ENCODE measurements at regions not wholly inside any gene's neighbourhood (a gene's known extent, or its start where the extent isn't known, plus 50 kb on each side); places are given as distances from the start of the nearest gene placed in this dataset.

DNA sequence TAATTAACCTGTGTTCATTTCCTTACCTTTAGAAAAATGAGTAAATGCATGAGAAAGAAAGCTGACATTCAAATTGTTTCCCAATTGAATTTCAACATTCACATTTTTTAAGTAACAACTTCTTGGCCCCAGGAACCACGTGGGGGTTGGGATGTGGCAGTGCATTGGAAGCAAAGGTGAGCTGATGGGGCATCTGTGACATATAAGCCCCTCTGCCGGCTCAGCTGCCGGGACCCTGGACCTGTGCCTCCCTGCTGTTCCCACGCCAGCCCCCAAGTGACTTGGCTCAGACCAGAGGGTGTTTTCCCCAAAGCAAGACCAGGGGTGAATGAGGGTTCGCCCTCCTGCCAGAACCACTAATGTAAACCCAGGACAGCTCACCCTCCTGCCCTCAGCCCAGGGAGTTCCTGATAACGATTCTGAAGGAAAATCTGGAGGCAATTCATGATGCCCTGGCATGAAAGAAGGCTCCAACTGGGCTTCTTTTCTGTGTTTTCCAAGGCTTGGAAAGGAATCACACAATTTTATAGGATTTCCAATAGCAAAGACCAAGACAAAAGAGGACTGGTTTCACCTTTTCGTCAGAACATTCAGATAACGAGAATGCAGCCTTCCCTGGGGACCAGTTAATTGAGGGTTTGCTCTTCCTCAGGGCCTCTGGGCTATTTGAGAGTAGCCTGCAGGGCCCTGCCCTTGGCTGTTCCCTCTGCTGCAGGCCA, 193.2 kb upstream of the TWIST2 start:
- DNase-seq (ENCODE audit: low read depth), result no peak

DNA sequence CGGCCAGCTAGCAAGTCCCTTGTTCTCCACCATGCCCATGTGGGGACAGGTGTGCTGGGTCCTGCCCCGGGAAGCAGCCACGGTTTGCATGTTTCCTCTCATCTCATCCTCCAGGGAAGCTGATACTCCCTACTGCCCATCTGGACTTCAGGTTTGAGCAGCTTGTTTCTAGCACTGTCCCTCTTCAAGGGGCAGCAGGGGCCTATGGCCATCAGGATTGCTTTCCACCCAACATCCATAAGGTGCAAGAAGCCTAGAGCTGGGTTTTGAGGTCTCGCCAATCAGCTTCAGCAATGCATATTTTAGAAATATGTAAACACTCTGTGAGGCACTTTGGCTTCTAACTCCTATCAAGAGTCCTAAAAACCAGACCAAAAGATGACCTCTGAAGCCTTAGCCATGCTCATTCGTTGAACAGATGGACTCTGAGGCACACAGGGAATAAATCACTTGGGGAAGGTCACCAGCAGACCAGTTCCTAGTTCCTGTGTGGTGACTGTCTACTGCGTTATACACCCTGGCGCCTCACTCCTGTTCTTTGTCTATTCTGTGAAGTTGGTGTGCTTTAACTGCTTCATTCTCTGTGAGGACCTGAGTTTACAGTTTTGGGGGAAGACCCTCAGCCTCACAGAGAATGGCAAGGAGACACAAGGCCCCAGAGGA, 192.6 kb upstream of the TWIST2 start:
- no peak for DNase-seq (ENCODE audit: low read depth)

DNA sequence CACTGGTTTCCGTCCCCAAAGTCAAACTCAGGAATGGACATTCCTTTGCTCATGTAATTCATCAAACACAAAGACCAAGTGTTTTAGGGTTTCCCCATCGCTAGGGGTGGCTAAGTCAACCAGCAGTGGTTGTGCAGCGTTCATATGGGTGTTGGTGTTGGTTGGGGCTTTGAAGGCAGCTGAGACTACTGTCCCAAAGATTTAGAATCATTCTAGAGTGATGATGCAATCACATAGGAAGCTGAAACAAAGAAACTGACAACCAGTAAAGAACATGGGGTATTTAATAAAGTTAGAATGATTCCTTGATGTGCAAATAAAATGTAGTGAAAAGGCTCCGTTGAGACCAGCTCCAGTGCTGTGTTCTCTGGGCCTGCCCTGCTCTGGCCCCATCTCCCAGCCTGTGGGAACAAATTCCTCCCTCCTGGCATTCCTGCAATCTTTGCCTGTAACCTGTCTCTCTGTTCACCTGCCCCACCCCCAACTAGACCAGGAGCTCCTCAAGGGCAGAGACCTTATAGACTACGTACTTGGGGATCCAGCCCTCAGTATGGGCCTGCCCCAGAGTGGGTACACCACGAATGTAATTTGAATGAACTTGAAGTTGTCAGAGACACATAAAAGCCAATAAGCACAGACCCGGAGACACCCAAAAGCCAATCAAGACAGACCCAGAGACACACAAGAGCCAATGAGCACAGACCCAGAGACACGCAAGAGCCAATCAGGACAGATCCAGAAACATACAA, 191.7 kb upstream of the TWIST2 start:
- DNase-seq (ENCODE audit: low read depth), result no peak

DNA sequence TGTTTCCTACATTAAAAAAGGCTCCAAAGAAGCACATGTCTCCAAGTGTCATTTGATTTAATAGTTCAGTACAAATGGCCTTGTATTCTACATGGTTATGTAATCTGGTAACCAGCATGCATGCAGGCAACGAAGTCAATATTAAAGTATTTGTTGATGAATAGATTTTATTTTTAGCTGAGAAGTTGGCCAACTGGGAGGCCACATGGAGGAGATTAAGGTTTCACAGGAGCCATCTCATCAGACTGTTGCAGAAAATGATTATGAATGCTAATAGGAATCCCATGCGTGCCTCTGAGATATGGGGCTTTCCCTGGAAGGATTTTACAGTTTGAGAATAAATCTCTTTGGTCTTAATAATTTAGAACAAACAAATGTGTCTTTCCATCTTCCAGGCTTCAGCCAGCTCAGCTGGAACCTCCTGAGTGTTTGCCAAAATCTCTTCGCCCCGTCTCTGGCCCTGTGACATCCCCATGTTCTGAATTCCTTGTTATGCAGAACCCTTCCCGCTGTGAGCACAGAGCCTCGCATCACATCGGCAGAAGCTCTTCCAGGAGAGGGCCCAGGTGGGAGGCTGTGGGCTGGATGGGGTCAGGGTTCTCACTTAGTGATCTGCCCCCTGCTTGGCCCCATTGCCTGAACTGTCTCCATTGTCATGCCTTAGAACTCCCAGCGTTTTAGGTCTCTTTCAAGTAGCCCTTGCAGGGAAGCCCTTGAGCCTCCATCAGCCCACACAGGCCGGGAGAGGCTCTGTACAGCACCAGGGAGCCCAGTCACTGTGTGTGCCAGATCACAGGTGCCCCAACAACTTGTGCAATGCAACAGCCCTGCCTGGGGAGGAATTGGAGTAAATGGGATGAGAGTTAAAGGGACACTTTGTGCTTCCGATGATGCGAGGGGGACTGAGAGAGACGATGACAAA, 190.5 kb upstream of the TWIST2 start:
- DNase-seq (ENCODE audit: low read depth), result no peak

DNA sequence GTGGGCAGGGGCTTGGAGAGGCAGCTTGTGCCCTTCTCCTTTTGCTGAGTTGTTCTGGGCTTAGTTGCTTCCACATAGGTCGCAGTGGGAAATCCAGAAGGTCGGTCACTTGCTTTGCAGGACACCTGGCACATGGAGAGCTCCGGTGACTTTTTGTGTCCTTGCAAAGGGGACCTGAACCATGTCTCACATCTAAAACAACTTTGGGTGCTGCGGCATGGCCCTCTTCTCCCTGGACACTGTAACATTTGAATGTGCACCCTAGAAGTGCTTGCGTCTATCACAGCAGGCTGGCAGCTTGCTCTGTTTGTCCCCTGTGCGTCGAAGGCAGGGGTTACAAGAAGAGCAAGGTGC, 189.9 kb upstream of the TWIST2 start:
- DNase-seq (ENCODE audit: low read depth), result no peak

DNA sequence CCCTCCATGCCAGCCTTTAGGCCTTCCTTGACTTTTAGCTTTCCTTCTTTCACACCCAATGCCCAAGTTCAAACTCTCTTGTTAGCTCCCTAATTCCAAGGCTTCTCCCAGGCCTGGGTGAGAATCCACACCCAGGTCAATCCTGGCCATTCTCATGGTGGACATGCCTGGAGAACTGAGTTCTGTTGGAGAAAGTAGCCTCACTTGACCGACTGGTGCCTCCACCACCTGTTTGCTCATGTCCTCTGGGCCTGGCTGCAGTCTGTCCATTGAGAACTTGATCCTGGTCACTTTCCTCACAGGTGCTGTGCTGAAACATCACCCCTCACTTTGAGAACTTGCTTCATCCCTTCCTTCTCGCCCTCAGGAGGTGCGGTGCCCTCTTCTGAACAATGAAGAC, 189.1 kb upstream of the TWIST2 start:
- DNase-seq (ENCODE audit: low read depth), result no peak

DNA sequence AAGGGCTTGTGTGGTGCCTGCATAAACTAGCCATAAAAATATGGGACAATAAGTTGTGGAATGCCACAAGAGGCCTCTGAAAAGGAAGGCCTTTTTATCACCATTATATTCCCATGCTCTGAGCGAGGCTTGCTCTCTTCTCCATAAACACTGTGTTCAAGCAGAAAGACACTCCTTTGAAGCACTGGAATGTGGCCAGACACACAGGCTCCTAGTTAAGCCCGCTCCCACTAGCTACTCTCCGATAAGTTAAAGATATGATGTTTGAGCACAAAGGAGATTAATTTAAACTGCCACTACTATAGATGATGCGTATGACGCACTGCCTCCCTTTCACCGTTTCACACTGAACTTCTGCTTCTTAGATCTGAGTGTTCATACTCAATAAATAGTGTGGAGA, 188.7 kb upstream of the TWIST2 start:
- no peak for DNase-seq (ENCODE audit: low read depth)

DNA sequence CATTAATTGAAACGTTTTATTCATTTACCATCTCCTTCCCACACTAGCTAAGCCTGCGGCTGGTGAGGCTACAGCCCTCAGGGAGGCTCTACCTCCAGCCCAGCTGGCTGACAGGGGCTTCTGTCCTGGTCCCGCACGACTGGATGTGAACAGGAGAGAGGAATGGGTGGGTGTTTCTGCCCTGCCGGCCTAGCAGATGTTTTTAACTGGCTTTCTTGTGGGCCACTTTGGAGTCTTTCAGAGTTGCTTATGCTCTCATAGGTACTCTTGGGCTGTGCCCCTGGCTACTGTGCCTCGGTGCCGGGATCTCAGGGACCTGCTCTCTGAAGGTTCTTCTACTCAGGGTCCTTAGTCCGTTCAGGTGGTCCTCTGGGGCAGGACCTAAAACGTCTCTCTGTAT, 184.3 kb upstream of the TWIST2 start:
- DNase-seq (ENCODE audit: low read depth), result no peak

DNA sequence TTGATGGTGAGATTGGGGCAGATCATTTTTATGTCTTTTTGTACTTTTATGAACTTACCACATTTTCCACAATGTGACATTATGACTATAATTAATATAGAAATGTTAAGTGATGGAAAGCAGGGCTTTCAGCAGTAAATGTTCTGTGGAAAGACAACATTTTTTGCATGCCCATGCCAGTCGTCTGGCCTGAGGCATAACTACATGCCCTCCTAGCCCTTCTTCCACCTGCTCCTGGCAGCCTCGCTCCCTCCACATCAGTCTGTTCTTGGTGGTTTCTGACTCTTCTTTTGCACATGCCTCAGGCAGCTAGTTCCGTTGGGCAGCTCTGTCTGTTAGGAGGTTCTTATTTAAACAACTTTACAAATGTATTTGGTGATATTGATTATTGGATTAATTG, 182.0 kb upstream of the TWIST2 start:
- no peak for DNase-seq (ENCODE audit: low read depth)

DNA sequence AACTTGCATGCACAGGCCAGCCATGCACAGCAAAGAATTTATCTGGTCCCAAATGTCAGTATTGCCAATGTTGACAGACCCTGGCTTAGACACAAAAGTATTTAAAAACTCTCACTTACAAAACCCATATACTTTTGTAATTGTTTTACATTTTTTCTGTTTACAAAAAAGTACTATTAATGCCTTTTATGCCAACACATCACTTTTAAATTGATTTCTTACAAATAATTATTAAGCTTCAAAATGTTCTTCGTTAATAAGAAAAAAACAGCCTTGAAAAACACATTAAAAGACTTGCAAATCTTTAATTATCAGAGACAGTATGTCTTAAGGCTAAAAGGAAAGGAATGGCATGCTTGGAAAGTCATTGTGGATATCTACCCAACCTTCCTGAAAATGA, 181.3 kb upstream of the TWIST2 start:
- DNase-seq (ENCODE audit: low read depth), result no peak

DNA sequence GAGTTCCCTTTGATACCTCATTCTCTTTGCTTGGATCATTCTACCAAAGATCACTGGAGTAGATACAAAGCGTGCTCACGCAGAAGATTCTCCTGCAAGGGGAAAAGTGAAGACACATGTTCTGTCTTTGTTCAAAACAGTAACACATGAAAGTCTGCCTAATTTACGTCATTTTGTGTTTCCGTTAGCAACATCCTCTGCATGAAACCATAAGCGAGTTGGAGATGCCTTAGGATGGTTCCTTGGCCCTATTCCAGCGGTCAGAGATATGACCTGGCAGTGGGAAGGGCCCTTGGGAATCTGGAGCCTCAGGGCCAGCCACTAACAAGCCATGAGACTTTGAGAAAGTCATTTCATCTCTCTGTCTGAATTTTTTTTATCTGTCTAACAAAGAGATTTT, 180.9 kb upstream of the TWIST2 start:
- no peak for DNase-seq (ENCODE audit: low read depth)

DNA sequence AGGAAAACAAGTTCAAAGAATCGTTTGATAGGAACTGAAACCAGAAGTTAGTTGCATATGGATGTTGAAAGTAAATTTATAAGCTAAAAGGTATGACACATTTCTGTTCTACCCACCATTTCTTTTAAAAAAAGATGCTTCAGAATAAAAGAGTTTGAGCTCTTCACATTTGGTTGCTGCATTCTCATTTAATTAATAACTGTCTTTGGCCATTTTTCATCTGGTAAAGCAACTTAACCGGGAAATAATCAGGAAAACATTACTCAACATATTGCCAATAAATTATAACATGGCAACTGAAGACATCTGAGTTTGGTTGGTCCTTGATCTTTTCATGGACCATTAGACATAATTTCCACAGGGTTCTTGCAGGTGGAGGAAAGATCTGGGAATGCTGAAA, 180.2 kb upstream of the TWIST2 start:
- no peak for DNase-seq (ENCODE audit: low read depth)

DNA sequence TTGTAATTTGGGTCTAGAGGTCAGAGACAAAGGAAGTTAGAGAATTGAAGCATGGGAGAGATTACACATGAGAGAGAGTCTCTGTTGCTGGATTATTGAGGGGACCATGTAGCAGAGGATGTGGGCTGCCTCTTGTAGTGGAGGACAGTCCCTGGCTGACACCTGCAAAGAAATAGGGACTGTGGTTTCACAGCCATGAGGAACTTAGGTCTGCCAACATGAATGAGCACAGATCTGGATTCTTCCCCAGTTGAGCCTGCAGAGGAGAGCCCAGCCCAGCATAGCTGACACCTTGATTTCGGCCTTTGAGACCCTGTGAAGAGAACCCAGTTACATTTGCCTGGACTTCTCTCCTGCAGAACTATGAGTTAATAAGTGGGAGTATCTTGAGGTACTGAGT, 179.5 kb upstream of the TWIST2 start:
- no peak for DNase-seq (ENCODE audit: low read depth)

DNA sequence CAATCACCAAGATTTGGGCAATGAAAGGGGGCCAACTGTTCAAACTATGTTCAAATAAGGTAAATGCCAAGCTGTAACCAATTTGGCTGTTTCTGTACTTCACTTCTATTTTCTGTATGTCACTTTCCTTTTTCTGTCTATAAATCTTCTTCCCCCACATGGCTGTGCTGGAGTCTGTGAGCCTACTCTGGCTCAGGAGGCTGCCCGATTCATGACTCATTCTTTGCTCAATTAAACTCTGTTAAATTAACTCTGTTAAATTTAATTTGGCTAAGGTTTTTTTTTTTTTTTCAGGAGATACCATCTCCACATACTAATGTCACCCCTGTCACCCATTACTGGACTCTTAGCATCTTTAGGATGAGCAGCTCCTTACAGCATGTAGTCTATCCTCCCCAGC, 178.8 kb upstream of the TWIST2 start:
- no peak for DNase-seq (ENCODE audit: low read depth)

DNA sequence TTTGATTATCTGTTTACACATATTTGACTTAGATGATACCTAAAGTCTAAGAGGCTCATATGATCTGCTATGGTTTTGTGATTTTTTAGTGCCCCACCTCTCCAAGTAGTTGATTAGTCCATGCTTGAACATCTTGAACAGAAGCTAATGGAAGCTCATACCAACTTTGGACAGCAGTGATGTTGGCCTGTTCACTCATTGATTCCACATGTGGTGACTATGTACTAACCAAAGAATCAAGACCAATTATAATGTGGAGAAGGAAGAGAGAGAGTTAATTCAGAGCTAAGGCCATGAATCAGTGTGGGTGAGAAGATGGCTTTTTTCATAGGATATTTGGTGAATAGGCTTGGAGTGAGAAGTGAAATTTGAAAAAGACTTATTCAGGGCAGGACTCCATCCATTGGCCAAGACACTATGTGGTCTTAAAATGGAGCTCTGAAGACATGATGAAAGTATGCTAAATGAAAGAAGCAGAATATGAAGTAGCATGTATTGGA, 178.3 kb upstream of the TWIST2 start:
- no peak for DNase-seq (ENCODE audit: low read depth)

DNA sequence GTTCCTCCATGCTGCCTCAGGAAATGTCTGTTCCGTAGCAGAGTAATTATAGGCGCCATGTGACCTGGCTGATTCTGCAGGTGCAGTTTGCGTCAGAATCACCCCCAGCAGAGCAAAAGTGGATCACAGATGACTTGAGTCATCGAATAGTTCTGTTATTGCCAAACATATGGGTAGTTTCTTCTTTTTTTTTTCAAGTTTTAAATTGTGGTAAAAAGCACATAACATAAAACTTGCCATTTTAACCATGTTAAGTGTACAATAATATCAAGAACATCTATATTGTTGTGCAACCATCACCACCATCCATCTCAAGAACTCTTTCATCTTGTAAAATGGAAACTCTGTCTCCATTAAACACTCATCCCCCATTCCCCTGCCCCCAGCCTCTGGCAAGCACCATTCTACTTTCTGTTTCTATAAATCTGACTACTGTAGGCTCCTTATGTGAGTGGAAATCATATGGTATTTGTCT, 177.7 kb upstream of the TWIST2 start:
- DNase-seq (ENCODE audit: low read depth), result peak; percentile 31

DNA sequence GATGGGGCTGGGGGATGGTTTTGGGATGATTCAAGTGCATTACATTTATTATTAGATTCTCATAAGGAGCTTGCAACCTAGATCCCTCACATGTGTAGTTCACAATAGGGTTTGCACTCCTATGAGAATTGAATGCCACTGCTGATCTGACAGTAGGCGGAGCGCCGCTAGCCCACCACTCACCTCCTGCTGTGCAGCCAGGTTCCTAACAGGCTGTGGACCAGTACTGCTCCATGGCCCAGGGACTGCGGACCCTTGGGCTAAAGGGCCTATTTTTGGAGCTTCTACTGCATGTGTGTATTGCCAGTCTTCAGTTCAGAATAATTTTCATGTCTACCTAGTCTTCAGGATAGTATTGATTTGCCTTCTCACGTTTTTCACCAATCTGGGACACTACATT, 165.3 kb upstream of the TWIST2 start:
- no peak for DNase-seq (ENCODE audit: low read depth)

DNA sequence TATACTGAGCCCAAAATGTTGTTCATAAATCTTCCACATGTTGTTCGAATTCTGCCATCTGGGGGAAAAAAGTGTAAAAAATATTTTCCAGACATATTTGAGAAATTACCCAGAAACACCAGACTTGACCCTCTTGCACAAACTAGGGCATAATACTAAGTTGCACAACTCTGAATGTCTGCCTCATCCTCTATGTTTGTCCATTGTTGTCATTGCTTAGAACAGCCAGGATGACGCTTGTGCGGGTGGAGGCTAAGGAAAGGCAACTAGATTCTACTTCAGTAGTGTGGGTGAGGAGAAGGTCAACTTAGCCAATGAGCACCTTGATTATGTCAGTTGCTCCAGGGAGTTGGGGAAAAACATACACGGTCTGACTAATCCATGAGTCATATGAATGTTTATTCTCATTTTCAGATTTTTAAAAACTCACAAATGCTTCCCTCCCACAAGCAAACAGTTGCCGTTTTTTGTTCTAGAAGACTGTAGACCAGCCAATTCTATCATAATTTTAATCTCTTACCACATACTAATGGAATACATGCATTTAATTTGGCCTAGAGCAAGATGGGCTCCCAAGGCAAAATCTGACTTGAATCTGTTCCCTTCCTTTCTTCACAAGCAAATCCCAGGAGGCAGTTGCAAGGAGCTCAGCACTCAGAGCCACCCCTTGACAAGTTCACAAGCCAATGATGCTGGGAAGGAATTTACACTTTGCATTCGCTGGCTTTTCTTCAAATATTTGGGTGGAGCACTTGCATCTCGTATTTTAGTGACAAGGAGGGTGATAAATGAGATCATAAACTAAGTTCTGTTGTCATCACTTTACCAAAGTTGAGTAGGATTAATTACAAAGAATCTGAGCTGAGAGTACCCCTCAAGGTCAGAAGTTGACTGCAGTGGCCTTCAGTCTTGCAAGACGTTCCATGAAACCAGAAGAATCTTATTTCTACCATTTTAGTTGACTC, 163.2 kb upstream of the TWIST2 start:
- peak; percentile 99 for DNase-seq (ENCODE audit: low read depth)

DNA sequence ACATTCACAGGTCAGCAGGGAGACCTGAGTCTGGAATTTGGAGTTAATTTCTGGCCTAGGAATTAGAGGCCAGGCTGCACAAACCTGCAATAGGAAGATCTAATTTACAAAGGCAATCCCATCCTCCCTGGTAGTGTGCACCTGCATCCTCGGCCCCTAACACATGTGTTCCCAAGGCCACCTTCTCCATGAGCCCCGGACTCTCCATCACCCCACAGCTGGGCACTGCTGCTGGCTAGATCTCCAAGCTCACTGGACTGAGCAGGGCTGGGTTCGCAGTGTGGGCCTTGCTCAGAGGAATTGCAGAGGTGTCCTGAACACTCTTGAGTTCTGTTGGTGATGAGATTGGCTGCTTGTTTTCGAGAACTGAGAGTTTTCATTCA, 162.6 kb upstream of the TWIST2 start:
- no peak for DNase-seq (ENCODE audit: low read depth)

DNA sequence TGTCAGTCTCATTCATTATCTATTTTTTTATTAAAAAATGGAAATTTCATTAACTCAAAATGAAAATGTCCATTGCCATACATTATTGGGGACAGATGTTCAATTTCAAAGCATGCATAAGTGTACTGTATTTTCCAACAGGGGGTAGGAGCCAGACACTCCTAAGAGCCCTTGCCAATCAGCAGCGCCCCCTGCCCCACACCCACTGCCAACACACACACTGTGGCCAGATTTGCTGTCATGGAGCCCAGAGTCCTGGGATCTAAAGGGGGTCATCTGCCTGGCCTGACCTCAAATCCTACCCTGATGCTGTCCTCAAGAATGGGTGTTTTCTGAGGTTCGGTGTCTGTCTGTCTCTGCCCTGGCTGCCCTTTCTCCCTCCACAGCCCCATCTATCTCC, 162.2 kb upstream of the TWIST2 start:
- no peak for DNase-seq (ENCODE audit: low read depth)

DNA sequence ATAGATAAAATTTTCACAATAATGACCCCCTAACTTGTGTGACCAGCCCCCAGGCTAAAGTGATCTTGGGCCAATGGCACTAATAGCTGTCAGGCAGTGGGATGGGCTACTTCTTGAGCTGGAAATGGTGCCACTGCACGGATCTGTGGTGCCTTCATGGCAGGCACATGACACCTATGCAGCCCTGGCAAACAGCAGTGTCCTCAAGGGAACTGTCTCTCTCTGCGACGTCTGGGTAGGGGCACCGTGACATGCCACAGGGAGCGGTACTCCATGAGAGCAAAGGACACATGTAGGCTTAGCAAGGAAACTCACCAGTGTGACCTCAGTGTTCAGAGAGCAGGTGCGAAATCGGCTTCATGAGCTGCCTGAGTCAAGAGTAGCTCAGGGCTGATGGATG, 161.7 kb upstream of the TWIST2 start:
- no peak for DNase-seq (ENCODE audit: low read depth)
